ENCODE measurements at regions not wholly inside any gene's neighbourhood (a gene's known extent, or its start where the extent isn't known, plus 50 kb on each side); places are given as distances from the start of the nearest gene placed in this dataset.

DNA sequence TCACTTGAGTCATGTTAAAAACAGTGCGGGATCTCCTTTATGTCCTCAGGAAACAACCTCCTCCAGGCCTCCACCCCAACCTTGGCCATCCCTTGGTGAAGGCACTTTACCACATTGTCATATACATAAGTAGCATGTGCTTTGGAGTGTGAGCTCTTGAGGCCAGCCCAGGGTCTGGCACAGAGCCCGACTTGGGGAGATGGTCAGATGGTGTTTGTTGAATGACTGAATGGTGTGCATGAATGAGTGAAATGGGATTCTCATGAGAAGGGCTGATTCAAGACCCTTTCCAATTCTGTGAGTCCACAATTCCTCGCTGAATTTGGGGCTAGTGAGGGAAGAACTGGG, 52.9 kb upstream of the DLK1 start:
- no peak for DNase-seq (ENCODE audit: low spot score)

DNA sequence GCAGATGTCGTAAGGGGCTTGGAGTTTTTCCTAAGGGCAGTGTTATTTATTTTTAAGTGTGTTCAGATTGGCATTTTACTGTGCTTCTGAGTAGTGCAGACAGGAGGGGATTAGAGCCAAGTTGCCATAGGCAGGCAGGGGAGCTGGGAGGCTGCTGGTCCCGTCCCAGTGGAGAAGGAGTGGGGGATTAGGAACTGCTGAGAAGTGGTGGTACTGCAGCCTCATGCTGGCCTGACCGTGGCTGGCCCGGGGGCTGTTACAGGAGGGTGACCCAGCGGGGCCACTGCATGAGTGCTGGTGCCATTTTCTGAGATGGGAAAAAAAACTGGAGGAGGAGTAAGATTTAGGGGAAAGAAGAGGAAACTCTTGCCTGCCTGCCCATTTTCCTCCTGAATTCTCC, 52.3 kb upstream of the DLK1 start:
- no peak for DNase-seq (ENCODE audit: low spot score)

DNA sequence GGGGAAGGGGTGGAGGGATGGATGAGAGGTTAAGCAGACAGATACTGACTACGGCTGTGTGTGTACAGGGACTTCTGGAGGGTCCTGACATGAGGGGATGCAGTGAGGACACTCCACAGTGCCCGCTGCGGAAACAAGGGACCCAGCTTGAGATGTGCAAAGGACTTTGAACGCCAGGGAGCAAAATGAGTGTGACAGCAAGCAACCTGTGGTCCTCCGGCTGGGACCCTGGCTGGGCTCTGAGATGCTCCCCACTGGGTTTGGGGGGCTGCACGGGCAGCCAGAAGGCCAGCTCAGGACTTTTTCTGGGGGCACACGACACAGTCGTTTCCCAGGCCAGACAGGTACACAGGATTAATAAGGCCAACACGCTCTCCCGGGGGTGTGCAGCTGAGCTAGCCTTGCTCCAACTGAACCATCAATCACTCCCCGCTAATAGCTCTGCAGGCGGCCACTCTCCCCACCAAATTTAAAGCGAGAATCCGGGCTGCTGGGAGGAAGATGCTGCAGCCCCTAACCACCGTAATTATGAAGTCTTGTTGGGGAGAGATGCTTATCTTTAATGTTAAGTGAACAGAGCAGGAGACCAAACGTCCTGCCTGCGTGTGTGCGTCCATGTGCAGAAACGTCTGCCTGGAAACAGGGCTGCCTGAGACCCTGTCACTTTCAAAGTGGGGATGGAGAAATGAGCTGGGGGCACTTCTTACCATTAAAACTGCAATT, 51.6 kb upstream of the DLK1 start:
- DNase-seq (ENCODE audit: low spot score), result no peak

DNA sequence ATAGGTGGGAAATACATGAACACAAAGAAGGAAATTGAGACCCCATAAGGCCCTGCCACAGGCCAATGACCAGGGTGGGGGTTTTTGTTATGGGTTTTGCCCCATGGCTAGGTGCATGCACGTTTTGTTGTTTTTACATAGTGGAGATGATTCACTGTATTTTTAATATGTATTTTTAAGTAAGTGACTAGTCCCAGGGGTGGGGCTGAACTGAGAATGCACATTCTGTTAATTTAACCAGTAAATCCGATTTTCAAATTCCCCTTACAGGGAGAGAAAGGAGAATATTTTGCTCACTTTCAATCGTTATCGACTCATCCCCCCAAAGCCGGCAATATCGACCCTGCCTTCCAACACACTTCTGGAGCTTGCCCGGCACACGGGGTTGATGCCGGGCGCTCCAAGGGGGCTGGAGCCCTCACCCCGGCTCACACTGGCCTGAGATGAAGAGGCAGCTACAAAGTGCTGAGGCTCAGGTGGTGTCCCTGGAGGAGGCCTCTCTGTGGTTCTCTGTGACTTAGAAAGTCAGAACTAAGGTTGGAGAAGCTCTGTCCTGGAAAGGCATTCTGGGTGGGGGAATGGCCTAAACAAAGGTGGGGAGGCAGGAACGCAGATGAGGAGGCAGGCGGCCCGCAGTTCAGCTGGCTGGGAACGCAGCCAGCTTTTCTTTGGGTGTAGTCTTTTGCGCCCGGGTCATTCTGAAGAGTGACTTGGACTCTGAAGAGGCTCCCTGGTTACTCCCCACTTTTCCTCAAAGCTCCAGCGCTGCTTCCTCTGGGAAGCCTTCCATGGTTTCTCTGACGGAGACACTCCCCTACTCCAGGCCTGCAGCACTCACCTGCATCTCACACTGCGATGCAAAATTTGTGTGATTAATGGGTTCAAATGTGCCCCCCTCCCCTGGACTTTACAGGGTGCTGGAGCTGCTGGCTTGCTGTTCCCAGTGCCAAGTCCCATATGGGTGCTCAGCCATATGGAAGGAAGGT, 50.7 kb upstream of the DLK1 start:
- no peak for DNase-seq (ENCODE audit: low spot score)
